ENCODE measurements at regions not wholly inside any gene's neighbourhood (a gene's known extent, or its start where the extent isn't known, plus 50 kb on each side); places are given as distances from the start of the nearest gene placed in this dataset.
A peak's percentile ranks its signal among the peaks of the same experiment; 100 is the strongest.
"Not testable (repeated sequence)": the region's sequence is repeated elsewhere in the genome, so short reads cannot be mapped to it uniquely, and the experiment has no call there.

GRCh38 chr5:27463446-27464149 lies 425.2 kb upstream of the CDH9 start:
- Histone ChIP-seq H3K27me3 (ENCODE audit: control insufficient read depth, insufficient read depth, low read length) (no peaks in the 10 kb centered on the region), H3K36me3 (ENCODE audit: control insufficient read depth, insufficient read depth, low read length) (no peaks in the 10 kb centered on the region), H3K4me3 (ENCODE audit: low read depth, low read length) (no peak overlapping the region)
- no peak for DNase-seq (ENCODE audit: low read depth)
- no peak for FAIRE-seq
- no peak for TF ChIP-seq CTCF (IDR thresholded peaks at IDR 0.05; ENCODE audit: insufficient read depth, low read length, severe bottlenecking)

- TF ChIP-seq CTCF (IDR thresholded peaks at IDR 0.05; ENCODE audit: insufficient read depth, low read length, severe bottlenecking) = no peak
- FAIRE-seq (no peak), DNase-seq (ENCODE audit: low read depth) (no peak)
- H3K27me3 ChIP-seq (ENCODE audit: control insufficient read depth, insufficient read depth, low read length) = no peaks in the 10 kb centered on the region
- H3K4me3 ChIP-seq (ENCODE audit: low read depth, low read length) = no peak overlapping the region
- no peaks in the 10 kb centered on the region for H3K36me3 ChIP-seq (ENCODE audit: control insufficient read depth, insufficient read depth, low read length)
Observed at GRCh38 chr5:27462936-27463335, 424.6 kb upstream of the CDH9 start.

DNA sequence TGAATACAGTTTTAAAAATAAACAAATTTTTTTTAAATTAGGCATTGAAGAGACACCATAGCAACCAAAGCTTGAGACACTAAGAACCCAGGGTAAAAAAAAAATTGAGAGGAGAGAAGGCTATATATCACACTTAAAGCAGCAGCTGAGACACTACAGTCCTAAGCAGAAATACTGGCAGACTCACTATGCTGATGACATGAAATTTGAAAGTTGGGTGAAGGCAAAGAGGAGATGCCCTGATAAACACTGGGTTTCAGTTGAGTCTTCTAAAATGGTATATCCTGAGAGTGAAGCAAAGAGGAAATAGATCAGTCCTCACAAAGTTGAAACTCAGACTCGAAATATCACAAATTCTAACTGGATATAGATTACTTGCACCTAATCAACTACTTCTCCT lies 419.9 kb upstream of the CDH9 start:
- Histone ChIP-seq H3K27me3 (ENCODE audit: control insufficient read depth, insufficient read depth, low read length) (no peaks in the 10 kb centered on the region), H3K4me3 (ENCODE audit: low read depth, low read length) (no peak overlapping the region), H3K36me3 (ENCODE audit: control insufficient read depth, insufficient read depth, low read length) (no peaks in the 10 kb centered on the region)
- FAIRE-seq = no peak
- TF ChIP-seq CTCF (IDR thresholded peaks at IDR 0.05; ENCODE audit: insufficient read depth, low read length, severe bottlenecking) = no peak
- no peak for DNase-seq (ENCODE audit: low read depth)

DNA sequence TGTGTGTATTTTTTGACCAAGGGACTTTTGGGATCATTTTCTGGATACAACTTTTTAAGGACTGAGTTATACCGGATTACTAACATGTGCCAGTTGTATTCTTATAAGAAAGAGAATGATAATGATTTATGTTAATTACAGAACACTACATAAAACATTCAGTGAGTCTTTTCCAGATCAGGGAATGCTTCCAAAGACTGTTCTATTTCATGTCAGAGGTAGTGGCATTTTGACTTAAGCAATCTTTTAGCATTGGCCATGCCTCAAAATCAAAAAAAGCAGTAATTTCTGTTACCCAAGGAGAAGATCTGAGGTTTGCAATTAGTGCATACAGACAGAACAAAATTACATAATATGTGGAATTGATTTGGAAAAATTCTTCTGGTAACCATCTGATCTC lies 413.0 kb upstream of the CDH9 start:
- FAIRE-seq (no peak), DNase-seq (ENCODE audit: low read depth) (no peak)
- no peaks in the 10 kb centered on the region for H3K36me3 ChIP-seq (ENCODE audit: control insufficient read depth, insufficient read depth, low read length)
- H3K27me3 ChIP-seq (ENCODE audit: control insufficient read depth, insufficient read depth, low read length) = no peaks in the 10 kb centered on the region
- no peak overlapping the region for H3K4me3 ChIP-seq (ENCODE audit: low read depth, low read length)
- no peak for TF ChIP-seq CTCF (IDR thresholded peaks at IDR 0.05; ENCODE audit: insufficient read depth, low read length, severe bottlenecking)

DNA sequence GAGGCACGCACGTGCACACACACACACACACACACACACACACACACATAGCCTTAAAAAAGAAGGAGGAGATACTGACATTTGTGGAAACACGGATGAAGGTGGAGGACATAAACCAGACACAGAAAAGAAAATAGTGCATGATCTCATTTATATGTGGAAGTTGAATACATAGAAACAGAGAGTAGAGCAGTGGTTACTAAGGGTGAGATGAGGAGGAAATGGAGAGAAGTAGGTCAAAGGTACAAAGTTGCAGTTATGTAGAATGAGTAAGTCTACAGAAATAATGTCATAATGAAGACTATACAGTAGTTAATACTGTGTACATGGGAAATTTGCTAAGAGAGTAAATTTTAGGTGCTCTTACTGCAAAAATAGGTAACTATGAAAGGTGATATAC lies 412.2 kb upstream of the CDH9 start:
- peak; percentile 69 for DNase-seq (ENCODE audit: low read depth)
- no peaks in the 10 kb centered on the region for H3K36me3 ChIP-seq (ENCODE audit: control insufficient read depth, insufficient read depth, low read length)
- H3K4me3 ChIP-seq (ENCODE audit: low read depth, low read length) = no peak overlapping the region
- no peaks in the 10 kb centered on the region for H3K27me3 ChIP-seq (ENCODE audit: control insufficient read depth, insufficient read depth, low read length)
- no peak for TF ChIP-seq CTCF (IDR thresholded peaks at IDR 0.05; ENCODE audit: insufficient read depth, low read length, severe bottlenecking)
- FAIRE-seq = no peak

DNA sequence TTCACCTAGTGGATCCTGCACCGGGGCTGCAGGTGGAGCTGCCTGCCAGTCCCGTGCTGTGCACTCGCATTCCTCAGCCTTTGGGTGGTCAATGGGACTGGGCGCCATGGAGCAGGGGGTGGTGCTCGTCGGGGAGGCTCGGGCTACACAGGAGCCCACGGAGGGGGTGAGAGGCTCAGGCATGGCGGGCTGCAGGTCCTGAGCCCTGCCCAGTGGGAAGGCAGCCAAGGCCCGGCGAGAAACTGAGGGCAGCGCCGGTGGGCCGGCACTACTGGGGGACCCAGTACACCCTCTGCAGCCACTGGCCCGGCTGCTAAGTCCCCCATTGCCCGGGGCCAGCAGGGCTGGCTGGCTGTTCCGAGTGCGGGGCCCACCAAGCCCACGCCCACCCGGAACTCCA lies 401.0 kb upstream of the CDH9 start:
- H3K27me3 ChIP-seq (ENCODE audit: control insufficient read depth, insufficient read depth, low read length); FAIRE-seq; H3K36me3 ChIP-seq (ENCODE audit: control insufficient read depth, insufficient read depth, low read length); H3K4me3 ChIP-seq (ENCODE audit: low read depth, low read length); DNase-seq (ENCODE audit: low read depth): not testable (repeated sequence)
